DMS114 treated with DMSO at 0.1 percent for 48 hours (cell line): ENCODE measurements at regions not wholly inside any gene's neighbourhood (a gene's known extent, or its start where the extent isn't known, plus 50 kb on each side); places are given as distances from the start of the nearest gene placed in this dataset.
"Not testable (repeated sequence)": the region's sequence is repeated elsewhere in the genome, so short reads cannot be mapped to it uniquely, and the experiment has no call there.

Source experiments
- DNase-seq: peaks from one replicate; lab custom pipeline; 2025; ENCODE audit not compliant: unreplicated experiment; lab: John Stamatoyannopoulos, UW

GRCh38 chr7:9919-10318 is 182.5 kb upstream of the FAM20C start:
- DNase-seq = not testable (repeated sequence)

DNA sequence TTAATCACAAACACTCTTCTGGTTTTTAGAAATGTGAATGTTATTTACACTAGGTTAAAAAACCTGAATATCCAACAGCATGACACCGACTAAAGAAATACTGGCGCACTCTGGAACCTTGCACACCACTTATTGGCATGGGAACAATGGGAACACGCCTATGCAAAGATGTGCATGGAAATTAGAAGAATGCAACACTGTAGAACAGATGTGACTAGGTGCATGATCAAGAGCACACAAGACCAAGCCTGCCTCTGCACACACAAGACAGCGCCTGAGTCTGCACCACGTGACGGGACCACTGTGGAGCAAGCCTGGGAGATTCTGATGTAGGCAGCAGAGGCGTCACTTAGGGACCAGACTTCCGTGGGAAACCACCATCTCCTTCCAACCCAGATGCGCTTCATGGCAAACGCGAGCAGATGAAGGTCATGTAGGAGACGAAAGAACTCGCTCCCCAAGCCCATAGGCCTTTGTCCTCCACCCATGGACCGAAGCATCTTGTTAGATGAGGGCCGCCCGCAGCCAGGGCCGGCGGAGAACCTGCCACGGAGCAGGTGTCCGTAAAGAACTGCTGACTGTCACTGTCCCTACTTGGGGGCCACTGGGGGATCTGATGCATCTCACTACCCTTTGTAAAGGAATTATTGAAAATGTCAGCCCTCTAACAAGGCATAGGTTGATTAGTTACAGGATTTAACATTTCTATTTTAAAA is 159.6 kb upstream of the FAM20C start:
- DNase-seq = not testable (repeated sequence)

DNA sequence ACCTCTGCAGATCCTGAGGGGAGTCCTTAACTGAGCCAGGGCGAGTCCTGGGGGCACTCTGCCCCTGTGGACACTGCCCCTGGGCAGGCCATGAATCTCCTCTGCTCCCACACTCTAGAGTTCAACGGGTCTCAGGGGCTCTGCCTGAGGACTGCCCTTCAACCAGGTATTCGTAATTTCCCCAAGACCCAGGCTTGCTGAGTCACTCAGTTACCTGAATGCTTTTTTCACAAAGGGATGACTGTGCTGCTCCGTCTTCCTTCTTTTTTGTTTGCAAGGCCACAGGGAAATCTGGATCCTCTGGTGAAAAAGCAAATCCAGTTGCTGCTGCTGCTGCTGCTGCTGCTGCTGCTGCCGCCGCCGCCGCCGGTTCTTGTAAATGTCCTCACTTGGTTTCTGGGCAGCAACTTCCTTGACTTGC is 157.2 kb upstream of the FAM20C start:
- DNase-seq = not testable (repeated sequence)

DNA sequence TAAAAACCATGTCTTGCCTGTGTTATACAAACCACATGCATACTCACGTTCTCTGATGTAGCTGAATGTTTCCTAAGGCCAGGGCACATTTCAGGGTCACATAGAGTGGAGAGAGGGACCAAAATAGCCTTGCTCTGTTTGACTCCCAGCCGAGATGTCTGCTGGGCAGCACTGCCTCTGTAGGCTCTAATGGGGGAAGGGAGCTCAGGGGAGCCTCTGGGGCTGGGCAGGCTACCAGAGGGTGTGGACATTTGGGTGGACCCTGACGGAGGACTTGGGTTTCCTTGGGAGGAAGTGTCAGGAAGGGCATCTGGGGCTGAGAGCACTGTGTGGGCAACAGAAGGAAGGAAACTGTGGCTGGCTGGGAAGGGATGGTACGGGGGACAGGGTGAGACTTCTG is 155.8 kb upstream of the FAM20C start:
- not testable (repeated sequence) for DNase-seq

- DNase-seq = not testable (repeated sequence)
These were observed 154.7 kb upstream of the FAM20C start for GRCh38 chr7:37656-38055.

- not testable (repeated sequence) for DNase-seq
These were observed 153.9 kb upstream of the FAM20C start for GRCh38 chr7:38444-38843.

DNA sequence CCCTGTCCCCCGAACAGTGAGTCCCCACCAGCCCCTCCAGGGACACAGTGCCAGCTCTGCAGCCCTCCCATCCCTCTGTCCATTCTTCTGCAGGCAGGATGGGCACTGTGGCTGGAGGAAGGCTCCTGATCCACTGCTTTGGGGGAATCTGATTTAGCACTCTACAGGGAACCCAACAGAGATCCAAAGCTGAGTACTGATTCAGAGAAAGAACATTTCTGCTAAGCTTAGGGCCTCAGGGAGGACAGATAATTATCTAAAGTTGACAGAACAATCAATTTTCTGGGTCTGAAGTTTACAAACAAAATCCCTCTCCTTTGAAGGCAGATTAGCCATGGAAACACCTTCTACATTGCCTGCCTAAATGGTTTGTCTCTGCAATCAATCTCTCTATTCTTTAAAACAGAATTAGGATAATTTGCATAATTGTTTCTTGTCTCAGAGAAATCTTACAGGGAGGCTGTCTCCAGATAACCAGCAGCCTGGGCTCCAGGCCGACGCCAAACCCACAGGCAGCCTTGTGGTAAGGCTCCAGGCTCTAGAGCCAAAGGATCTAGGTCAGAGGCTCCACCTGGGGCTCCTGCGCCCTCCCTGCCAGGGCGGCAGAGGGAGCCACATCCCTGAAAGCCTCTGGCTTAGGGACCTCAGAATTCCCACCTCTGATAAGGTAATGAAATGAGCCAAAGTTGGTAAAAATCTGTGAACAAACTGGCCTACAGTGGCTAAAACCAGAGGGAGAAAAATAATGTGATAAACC is 152.2 kb upstream of the FAM20C start:
- DNase-seq = not testable (repeated sequence)

GRCh38 chr7:40799-41750 is 151.3 kb upstream of the FAM20C start:
- DNase-seq = no peak

- no peak for DNase-seq
These were observed 150.3 kb upstream of the FAM20C start for GRCh38 chr7:41917-42565.

- no peak for DNase-seq
These were observed 148.4 kb upstream of the FAM20C start for GRCh38 chr7:43791-44540.

GRCh38 chr7:44541-44896 is 147.9 kb upstream of the FAM20C start:
- DNase-seq = no peak

DNA sequence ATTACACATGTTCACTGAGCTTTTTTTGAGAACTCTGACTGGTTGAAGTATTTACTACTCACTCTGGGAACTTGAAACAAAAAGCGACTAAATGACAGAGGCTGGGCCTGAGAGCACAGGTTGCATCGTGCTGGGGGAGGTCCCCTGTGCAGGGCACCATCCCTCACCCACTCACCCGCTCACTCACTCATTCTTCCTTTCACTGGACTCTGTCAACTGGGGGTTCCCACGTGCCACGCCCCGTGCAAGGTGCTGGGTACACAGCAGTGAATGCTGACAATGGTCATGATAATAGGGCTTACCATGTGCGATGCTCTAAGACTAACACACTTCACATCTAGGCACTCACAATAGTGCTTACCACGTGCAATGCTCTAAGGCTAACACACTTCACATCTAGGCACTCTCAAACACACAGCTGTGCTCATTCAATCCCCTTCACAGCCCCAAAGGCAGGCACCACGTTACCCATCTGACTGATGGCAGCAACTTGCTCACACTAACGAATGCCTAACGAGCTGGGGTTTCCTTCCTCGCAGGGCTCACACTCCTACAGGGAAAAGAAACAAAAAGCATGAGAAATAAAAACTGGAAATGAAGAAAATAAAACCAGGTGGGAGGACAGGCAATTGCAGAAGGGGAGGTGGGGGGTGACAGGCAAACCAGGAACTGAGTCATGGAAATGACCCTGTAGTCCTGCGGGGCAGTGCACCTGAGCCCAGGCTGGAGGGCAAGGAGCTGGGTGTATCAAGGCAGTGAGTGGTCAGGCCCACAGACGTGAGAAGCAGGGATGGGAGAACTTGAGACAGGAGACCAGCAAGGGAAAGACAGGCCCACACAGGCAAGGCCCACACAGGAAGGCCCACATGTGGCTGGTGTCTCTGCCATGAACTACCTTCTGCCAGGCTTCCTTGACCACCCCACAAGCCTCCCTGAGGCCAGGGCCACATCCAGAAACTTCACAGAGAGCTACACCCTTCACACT is 147.0 kb upstream of the FAM20C start:
- no peak for DNase-seq

- no peak for DNase-seq
These were observed 146.1 kb upstream of the FAM20C start for GRCh38 chr7:46123-46829.

DNA sequence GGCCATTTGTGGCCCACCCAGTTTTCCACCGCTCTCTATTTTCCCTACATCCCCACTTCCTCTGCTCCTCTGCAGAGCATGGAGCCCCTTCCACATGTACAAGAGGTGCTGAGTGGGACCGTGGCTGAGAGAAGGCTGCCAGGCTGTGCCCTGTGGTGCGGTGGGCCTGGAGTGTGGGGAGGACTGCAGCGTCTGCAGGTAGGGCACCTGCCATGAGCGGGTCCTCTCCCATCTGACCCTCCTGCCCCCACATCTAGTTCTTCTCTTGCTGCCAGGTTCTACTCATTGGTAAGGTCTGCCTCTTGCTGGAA is 145.6 kb upstream of the FAM20C start:
- no peak for DNase-seq

DNA sequence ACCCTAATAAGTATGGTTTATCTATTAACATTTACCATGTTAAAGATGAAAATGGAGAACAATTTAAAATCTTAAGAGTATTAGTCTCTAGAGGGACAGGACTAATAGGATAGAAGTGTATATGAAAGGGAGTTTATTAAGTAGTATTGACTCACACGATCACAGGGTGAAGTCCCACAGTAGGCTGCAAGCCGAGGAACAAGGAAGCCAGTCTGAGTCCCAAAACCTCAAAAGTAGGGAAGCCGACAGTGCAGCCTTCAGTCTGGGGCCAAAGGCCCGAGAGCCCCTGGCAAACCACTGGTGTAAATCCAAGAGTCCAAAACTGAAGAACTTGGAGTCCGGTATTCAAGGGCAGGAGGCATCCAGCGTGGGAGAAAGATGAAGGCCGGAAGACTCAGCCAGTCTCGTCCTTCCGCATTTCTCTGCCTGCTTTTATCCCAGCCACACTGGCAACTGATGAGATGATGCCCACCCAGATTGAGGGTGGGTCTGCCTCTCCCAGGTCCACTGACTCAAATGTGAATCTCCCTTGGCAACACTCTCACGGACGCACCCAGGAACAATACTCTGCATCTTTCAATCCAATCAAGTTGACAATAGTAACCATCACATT is 140.8 kb upstream of the FAM20C start:
- DNase-seq = no peak

DNA sequence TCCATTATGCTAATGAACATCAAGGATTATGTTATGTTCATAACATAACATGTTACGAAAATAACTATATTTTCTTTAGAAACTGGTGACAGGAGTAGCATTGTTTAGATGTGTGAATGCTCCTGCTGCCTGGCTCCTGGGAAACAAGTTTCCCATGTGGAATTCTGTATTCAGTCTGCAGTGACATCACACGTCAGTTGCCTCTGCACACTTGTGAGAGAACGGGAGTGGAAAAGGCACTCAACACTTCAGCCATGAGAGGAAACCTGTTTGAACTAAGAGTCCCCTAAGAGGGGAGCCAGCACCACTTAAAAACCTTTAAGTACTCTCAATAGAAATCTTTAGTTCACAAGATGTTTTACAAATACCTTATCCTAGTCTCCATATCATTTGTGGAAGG is 140.3 kb upstream of the FAM20C start:
- DNase-seq = no peak

GRCh38 chr7:53531-53930 is 138.8 kb upstream of the FAM20C start:
- DNase-seq = no peak

DNA sequence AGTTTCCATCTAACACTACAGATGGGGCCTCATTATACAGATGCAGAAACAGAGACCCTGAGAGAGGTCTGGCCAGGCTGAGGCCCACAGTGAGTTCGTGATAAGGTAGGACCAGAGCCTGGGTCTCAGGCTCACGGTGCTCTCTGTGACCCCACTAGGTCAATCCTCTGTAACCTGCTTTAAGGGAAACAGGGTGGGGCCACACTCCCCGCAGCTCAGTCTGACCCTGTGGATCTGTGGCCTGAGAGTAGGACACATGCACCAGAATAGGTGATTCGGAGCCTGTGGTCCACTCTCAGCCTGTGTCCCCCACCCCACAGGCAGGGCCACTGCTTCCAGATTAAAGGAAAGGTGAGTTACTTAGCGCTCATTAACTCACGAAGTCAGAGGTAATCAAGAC is 137.8 kb upstream of the FAM20C start:
- DNase-seq = no peak
